T-helper 9 cell (primary cell): ENCODE measurements at regions not wholly inside any gene's neighbourhood (a gene's known extent, or its start where the extent isn't known, plus 50 kb on each side); places are given as distances from the start of the nearest gene placed in this dataset.

Experiments
- DNase-seq: peaks from one replicate; pipeline ENCODE4 v3.0.0-alpha.2; 2020

DNA sequence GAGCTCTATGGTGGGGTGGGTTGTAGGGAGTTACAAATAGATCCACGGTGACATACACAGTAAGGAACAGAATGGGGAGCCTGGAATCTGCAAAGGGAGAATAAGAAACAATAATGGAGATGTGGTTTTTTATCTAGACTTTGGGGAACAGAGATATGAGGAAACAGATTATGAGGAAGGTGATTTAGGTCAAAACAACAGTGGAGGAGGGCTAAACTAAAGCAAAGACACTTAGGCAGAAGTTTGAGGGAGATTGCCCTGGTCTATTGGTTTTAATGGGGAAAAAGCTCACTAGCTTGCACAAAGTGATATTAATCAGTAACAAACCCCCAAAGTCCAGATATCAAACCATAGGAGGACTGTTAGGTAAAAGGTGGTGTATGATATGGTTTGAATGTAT, 144.5 kb upstream of the DYRK2 start:
- DNase-seq, result no peak

DNA sequence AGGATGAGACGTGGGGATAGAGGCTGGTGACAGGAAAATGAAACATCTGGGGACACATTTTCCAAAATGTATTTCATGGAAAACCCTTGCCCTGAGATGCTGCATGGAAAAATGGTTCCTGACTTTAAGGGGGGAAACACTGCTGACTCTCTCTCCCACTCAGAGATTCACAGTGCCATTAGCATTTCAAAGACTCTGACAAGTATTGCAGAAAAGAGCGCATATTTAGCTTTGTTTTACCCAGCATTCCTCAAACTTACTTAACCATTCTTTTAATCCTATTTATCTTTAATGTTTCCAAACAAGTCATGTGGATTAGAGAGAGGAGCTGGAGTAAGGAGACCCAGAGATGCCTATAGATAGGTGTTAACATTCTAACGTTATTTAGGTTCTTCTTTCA, 141.8 kb upstream of the DYRK2 start:
- no peak for DNase-seq

DNA sequence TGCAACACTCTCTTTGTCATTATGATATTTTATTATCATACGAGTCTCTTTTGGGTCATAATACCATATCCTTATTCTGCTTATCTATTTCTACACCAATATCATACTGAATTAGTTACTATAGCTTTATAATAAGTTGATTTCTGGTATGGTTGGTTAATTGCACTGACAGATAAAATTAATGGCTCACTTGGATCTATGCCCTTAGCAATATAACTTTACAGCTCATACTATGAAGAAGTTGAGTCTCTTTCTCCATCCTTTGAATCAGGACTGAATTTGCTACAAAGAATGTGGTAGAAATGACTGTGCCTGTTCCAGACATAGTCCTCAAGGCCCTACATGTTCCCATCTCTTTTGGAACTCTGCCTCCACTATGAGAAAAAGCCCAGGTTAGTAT, 139.7 kb upstream of the DYRK2 start:
- no peak for DNase-seq

DNA sequence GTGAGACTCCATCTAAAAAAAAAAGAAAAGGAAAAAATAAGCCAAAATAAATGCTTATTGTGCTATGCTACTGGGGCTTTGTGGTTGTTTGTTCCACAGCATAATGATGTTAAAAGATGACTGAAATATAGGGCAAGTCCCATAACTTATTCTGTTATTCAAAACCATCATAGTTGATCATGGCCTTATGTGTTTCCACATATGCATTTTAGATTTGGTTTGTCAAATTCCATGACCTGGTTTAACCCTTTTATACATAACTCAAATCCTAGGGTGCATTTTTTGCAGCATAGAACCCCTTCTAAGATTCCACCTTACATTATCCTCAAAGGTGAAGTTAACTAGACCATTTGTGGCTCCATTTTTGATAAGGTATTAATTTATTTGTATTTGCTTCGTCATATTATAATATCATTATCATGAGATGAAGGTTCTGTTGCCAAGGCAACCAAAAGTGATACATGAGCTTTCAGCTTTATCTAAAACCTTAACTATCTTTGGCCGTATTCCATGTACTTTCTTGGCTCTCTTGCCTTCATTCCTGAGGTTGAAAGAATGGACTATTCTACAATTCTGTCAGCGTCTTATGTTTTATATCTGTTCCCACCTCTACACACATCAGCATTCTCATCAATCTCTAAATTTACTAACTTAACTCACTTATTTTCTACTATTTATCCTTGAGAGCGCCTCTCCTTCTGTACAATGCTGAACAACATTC, 138.7 kb upstream of the DYRK2 start:
- no peak for DNase-seq

DNA sequence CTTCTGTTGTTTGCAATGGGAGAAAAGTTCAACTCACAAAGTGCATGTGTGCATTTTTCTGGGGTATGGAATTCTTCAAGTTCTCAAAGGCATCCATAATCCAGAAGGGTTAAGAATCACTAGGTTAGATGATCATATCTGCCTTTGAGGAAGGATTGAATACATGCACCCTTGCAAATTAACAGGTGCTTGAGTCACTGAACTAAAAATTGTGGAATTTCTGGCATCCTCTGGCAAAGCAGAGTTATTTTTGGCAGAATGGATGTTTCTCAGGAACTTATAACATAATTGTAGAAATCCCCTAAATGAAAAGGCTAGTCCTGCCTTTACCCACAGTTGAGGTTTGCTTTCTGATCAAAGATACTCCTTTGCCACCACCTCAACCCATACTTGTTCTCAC, 136.5 kb upstream of the DYRK2 start:
- DNase-seq, result no peak

DNA sequence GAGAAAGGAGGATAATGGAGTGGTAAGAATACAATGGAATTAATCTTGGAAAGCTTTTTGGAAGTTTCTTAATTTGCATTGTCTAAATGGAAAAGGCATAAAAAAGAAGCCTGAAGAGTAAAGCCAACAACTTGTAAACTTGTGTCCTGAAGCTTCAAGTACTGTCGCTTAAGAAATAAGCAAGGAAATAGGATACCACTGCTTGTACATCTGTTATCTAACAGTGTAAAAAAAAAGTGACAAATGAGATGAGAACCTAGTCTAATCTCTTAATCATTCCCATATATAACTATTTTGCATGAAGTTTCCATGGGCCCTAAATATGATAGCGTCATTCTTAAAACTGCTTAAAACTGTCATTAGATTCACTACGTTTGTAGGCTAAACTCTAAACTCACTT, 134.0 kb upstream of the DYRK2 start:
- DNase-seq, result no peak

DNA sequence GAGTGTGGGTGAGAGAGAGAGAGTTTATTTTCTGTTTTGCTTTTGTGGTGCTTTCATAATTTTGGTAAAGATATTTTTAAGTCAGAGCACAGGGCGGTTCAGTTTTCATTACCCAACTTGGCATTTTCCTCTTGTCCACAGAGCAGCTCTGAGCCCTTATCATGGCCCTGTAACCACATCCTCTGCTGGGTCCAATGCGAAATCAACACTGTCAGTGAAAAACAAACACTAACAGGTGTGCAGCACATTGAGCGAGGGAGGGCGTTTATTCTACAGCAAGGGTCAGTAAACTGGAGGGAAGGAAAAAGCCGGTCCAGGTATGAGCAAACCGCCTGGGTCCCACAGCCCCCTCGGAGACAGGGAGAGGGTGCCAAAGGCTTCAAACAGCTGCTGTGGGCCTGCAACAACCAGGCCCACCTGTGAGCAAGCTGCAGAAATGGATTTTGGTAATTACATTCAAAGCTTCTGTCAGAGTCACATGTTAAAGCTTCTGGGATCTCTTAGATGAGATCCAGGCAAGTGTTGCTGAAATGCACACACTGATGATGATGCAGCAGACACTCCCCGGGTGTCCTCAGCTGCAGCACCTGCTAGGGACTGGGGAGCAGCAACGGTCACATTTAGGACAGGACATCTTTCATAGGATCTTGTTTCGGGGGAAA, 132.7 kb upstream of the DYRK2 start:
- peak; percentile 6 for DNase-seq

DNA sequence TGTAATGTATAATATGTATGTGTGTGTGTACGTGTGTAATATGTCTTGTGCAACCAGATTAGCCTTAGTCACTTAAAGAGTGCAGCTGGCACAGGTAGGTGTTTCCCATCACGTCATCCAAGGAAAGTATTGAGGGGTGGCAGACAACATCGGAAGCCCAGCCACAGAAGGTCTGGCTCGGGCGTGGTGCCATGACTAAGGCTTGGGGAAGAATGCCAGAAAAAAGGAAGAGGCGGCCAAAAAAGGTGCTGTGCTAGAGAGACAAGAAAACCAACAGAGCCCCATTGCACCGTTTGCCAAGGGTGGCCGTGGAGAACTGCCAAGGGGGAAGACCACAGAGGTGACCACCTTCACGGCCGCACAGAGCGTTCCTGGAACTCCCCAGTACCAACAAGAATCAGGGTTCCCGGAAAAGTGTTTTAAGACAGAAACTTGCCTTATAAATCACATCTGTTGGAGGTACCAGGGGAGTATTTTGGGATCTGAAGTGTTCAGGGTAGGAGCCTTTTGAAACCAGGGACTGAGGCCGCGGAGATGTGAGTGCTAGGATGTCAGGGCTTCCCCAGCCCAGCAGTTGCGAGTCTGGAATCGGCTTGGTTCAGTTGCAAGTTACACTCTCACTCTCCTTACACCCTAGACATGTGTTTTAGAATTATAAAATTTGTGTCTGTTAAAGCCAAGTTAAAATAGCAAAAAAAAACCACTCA, 131.2 kb upstream of the DYRK2 start:
- no peak for DNase-seq

DNA sequence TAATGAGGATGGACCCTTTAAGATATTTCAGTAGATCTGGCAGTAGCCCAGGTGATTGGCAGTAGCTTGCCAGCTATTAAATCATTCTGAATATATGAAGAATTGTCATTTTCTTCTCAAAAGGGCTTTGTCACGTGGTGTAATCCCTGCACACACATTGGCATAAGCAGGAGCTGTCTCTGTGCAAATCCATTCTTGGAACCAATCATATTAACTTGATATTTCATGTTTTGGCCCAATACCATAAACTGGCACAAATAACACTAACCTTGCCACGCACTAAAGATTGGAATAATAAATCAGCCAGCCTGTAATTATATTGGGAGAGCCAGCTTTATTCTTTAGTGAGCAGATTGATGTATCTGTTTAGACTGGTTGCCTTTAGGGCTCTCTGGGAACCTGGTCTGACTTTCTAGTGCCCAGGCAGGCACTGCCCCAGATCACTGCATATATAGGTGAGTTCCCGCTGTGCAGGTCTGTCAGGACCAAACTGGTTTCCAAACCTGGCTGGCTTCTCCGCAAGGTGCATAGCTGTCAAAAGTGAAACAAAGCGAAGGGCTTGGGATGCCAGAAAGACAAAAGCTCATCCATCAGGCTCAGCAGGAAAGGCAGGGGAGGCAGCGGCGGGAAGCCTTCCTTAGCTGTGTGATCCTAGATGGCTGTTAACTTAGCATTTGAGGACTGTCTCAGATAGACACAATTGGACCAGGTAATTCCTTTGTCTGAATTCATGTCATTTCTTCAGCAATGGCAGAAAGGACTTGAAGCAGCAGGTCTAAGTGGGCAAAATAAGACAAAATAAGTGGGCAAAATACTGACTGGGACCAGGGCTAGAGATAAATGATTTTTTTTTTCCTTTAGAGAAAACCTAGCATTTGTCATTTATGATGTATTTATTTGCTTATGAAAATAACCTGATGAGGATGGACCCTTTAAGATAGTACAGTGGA, 128.8 kb upstream of the DYRK2 start:
- DNase-seq, result no peak

DNA sequence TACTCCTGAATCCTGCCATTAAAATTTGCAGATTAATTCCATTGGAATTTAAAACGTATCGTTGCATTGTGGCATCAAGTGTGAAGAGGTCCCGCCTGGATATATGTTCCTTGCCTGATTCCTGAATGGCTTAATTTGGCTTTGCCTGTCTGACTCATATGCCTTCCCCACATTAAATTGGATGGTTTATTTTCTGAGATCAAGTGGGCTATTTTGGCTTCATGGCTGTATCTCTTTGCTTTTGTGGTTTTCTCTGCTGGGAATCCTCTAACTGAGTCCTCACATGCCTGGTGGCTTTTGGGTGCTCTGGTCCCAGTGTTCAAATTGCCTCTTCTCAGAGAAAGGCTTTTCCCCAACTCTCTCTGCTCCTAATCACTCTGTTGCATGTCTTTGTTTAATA, 127.9 kb upstream of the DYRK2 start:
- no peak for DNase-seq

DNA sequence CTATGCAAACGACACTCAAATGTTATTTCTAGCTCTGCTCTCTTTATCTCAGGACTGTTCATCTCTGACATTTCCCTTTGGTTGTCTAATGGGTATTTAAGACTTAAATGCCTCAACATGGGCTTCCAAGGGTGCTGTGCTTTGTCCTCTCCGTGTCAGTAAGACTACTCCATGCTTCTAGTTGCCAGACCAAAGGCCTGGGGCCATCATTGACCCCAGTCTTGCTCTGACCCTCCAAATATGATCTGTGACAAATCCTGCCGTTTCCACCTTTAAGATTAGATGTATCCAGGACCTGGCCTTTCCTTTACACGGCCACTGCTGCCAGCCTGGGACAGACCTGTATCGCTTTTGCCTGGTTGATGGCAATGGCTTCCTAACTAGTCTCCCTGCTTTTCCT, 126.3 kb upstream of the DYRK2 start:
- no peak for DNase-seq

DNA sequence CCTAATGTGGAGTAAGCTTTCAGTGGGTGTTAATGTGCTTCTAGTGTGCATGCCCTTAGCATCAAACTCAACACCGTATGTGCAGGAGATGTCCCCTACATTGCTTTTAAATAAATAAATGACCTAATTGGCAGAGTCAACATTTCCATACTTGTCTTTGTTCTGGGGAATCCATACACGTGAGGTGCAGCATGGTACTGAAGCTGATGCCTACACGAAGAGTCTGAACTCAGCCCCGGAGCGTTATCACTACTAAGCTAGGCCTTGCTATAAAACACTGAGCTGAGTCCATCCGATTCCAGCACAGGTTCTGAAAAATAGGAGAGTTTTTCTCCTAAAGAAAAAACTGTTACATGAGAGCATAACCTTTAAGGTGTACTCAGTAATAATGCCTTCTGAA, 125.0 kb upstream of the DYRK2 start:
- DNase-seq, result no peak

DNA sequence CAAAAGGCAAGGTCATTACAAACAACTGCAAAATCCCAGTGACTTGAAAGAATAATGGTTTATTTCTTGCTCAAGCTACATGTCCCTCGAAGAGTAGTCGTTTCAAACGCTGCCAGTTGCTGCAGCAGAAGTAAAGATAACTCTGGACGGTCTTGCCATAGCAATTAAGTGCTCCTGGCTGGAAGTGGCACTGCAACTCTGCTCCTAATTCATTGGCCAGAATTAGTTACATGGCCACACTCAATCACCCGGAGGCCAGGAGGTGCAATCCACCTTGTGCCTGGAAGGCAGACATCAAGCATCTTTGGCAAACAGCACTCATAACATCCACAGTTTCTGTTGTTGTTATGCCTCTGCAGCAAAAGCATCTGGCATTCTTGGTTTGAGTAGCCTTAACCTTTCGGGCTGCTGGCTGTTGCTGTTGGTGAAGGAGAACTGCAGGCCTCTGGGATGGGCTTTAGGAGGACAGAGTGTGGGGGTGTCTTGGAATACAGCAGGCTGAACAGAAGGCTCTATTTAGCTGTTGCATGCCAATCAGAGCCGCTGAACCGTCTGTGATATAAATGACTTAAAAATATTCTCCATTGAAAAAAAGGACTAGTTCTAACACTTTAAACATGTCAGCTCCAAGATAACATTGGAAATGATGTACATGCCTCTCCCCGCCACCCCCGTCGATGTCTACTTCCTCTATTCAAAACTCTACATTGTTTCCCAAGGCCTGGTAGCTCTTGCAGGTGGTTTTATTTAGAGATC, 123.5 kb upstream of the DYRK2 start:
- DNase-seq, result no peak

DNA sequence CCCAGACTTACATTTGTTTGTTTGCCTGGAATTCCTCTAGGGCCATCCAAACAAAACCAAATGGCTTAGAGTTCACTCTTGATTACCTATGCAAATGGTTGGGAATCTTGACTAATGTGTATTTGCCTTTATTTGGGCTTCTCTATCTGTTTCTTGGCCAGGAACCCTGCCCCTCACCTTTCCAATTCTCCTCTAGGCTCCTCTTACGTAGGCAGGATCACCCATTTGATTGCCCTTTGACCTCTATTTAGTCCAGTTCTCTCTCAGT, 123.0 kb upstream of the DYRK2 start:
- DNase-seq, result no peak

DNA sequence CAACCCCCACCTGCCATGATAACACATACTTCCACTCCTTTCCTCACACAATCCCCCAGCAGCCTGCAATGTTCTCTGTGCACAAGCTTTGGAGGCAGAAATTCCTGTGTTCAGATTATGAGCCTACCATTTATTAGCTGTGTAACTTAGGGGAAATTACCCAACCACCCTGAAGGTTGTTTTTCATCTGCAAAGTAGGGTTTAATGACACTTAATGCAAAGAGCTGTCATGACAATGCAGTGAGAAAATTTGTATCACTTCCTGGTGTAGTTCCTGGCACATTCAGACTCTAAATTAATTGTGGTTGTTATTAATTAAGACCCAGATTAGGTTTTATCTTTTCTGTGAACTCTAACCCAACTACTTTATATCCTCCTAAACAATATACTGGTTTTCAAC, 122.4 kb upstream of the DYRK2 start:
- DNase-seq, result no peak

DNA sequence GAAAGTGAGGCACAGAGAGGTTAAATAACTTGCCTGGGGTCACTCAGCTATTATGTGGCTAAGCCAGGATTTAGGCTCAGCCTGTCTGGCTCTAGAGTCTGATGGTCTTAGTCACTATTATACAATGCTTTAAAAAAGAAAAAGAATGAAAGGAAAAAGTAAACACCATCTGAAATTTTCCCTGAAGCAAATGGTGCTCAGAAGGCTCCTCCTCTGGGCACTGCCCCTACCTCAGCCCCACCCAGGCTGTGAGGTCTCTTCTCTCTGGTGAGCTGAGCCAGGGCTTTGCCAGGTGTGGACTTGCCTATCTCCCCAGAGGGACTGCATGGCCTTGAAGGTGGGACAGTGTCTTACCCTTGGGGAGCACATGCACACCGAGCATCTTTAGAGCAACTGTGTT, 117.5 kb upstream of the DYRK2 start:
- no peak for DNase-seq

DNA sequence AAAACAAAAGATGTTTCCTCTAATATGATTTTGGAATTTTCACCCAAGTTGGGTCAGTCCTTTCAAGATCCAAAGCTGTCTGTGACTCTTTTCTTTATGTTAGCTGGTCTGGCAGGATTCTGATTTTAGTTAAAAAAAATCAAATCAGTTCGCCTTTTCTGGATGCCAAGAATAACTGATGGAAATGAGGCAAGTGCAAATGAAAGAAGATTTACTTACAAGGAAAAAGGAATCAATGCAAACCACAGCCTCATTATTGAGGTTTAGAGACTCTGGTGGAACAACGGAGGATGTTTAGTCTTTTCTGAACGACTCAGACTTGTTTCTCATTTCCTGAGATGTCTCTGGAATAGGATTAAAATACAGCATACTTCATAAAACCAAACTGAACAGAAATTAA, 117.0 kb upstream of the DYRK2 start:
- DNase-seq, result no peak

DNA sequence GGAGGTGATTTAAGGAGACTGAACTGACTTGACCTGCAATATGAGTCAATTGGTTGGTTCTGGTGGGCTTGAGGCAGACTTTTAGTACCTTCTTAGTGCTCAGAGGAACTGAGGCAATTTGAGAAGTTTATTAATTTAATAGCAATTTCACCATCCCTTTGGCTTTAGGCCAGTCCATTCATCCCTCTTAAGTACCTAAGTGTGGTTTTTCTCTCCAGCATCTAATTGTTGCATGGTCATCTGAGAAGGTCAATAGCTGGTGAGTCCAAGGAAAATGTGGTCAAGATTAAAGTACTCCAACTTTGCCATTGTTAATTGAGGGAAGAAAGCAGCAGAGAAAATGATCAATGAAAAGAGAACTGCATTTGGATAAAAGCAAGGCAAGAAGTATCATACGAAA, 115.4 kb upstream of the DYRK2 start:
- no peak for DNase-seq

DNA sequence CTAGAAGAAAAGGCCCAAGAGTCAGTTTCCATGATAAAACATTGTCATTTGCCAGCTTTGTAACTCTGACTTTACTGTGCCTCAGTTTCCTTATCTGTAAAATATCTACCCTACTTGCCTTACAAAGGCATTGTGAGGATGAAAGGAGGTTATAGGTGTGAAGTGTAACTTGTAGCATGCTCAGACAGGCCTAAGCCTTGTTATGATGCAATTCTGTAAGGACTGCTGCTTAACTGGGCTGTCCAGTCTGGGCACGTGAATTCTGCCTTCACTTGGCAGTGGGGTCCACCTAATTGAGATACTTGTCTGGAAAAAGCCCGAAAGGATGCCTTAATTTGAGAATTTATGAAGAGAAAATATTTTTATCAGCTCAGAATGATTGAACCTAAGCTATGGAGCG, 114.5 kb upstream of the DYRK2 start:
- DNase-seq, result no peak

DNA sequence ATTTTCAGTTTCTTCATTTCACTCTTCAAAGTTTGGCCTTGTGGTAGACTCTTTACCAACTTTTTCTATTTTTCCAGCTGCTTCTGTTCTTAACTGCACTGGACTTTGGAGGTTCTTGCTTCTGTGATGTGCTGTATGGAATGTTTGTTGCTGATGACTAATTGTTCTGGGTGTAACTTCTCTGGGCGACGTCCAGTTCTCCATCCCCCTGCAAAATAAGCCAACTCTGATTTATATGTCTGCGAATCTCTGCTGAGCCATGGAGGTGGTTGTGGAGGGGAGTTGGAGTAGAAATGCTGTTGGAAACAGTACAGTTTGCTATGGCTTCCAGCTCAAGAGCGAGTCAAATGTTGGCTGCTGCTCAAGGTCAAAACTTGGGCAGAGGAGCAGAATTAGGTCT, 113.9 kb upstream of the DYRK2 start:
- DNase-seq, result no peak

DNA sequence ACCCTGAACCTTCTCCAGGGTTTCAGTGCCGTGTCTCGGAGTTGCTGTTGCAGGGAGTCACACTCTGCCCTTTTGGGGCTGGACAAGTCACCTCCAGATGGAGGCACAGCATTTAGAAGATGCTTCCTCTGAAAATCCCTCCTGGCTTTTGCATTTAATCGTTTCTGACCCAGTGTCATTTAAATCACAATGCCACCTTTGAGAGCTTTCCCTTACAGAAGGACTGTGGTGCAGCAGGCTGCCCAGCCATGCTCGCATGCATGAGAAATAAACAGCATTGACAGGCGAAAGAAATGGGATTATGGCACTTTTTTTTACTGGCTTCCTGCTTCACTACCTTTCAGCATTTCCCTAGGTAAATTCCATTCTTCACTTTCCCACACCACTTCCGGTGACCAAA, 113.4 kb upstream of the DYRK2 start:
- no peak for DNase-seq

DNA sequence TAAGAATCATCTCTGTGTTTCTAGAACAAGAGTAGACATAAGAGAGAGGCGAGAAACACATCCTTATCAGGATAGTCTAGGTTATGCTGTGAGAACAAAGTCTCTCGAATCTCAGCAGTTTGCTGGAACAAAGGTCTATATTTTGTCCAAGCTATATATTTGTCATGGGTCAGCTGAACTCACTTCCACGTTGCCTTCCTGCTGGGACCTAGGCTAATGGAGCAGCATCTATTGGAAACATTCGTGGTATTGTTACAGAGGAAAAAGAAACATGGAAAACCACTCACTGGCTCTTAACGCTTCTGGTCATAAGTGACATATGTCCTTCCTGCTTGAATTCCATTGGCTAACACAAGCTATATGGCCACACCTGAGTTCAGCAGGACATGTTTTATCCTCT, 112.6 kb upstream of the DYRK2 start:
- DNase-seq, result no peak

DNA sequence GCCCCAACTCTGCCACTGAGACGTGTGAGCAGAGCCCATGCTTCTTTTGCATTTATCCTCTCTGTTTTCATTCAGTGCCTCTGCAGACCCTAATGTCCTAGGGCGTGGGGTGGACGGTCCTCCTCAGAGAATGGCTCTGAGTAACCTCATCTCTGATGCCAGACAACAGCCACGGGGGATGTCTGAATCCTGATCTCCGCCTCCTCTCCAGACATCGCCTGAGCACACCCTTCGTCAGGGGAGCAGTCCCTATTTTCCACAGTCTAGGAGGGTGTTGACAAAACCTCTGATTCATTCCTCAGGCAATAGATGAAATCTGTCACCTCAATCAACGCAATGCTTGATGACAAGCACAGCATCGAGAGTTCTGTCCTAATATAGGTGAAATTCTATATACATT, 109.2 kb upstream of the DYRK2 start:
- DNase-seq, result no peak
